Naive B cell (primary cell): ENCODE measurements at regions not wholly inside any gene's neighbourhood (a gene's known extent, or its start where the extent isn't known, plus 50 kb on each side); places are given as distances from the start of the nearest gene placed in this dataset.

Source experiments
- ATAC-seq, 2 donors: fragments of 150-1000 bp; cut with Tn5 transposase; 2 replicates each; pipeline ENCODE4 v1.10.0; 2021; ENCODE audit warnings: low read depth in 2 of 2, mild to moderate bottlenecking in 2 of 2, moderate library complexity in 2 of 2
- DNase-seq: peaks from one replicate; pipeline ENCODE4 v3.0.0; 2022
- H3K27ac Mint-ChIP-seq, 6 donors: one replicate each; pipeline ENCODE4 v1.8.0; 2020 to 2022; ENCODE audit warnings: mild to moderate bottlenecking in 6 of 6, mixed read lengths in 6 of 6, moderate library complexity in 5 of 6, inconsistent platforms in 2 of 6
- H3K27me3 Mint-ChIP-seq, 3 donors: one replicate each; pipeline ENCODE4 v1.8.0; 2021 to 2022; ENCODE audit warnings: mixed read lengths in 3 of 3, mild to moderate bottlenecking in 1 of 3
- H3K36me3 Mint-ChIP-seq, 2 donors: one replicate each; pipeline ENCODE4 v1.8.0; 2020 to 2022; ENCODE audit warnings: mixed read lengths in 2 of 2, inconsistent platforms in 1 of 2, mild to moderate bottlenecking in 1 of 2
- H3K4me1 Mint-ChIP-seq, 3 donors: one replicate each; pipeline ENCODE4 v1.8.0; 2020 to 2022; ENCODE audit warnings: mixed read lengths in 3 of 3, inconsistent platforms in 1 of 3, mild to moderate bottlenecking in 1 of 3, moderate library complexity in 1 of 3
- H3K4me3 Mint-ChIP-seq, 8 donors: one replicate each; pipeline ENCODE4 v1.8.0; 2020 to 2022; ENCODE audit warnings: mild to moderate bottlenecking in 8 of 8, mixed read lengths in 8 of 8, moderate library complexity in 8 of 8, inconsistent platforms in 2 of 8
- H3K9me3 Mint-ChIP-seq, 7 donors: one replicate each; pipeline ENCODE4 v1.8.0; 2020 to 2022; ENCODE audit warnings: mixed read lengths in 7 of 7, mild to moderate bottlenecking in 5 of 7, inconsistent platforms in 2 of 7, moderate library complexity in 1 of 7

- Mint-ChIP-seq H3K9me3 (peaks cover 0 to 16% (median 1%) of the 10 kb centered on the region in 7 donors), H3K4me1 (no peaks in the 10 kb centered on the region), H3K27me3 (no peaks in the 10 kb centered on the region), H3K36me3 (no peaks in the 10 kb centered on the region), H3K4me3 (peak overlapping the region in 1 of 8 donors; percentile 7), H3K27ac (peak overlapping the region in 1 of 6 donors; percentile 45)
- ATAC-seq = no peak
- DNase-seq = no peak
These were observed 213.2 kb upstream of the RGMA start for GRCh38 chr15:93302080-93302765.

GRCh38 chr15:93300796-93301195 lies 211.8 kb upstream of the RGMA start:
- Mint-ChIP-seq H3K9me3 (peaks cover 0 to 16% (median 1%) of the 10 kb centered on the region in 7 donors), H3K27ac (no peak overlapping the region), H3K27me3 (no peaks in the 10 kb centered on the region), H3K4me1 (no peaks in the 10 kb centered on the region), H3K36me3 (no peaks in the 10 kb centered on the region), H3K4me3 (no peak overlapping the region)
- ATAC-seq (no peak), DNase-seq (no peak)

- DNase-seq (no peak), ATAC-seq (no peak)
- Mint-ChIP-seq H3K36me3 (no peaks in the 10 kb centered on the region), H3K9me3 (peaks cover 0 to 16% (median 1%) of the 10 kb centered on the region in 7 donors), H3K27me3 (no peaks in the 10 kb centered on the region), H3K27ac (no peak overlapping the region), H3K4me1 (no peaks in the 10 kb centered on the region), H3K4me3 (no peak overlapping the region)
These were observed 210.7 kb upstream of the RGMA start for GRCh38 chr15:93299675-93300074.

GRCh38 chr15:93298901-93299300 lies 209.9 kb upstream of the RGMA start:
- DNase-seq = no peak
- Mint-ChIP-seq H3K9me3 (peaks cover 0 to 11% (median 0%) of the 10 kb centered on the region in 7 donors), H3K36me3 (no peaks in the 10 kb centered on the region), H3K27me3 (no peaks in the 10 kb centered on the region), H3K4me1 (no peaks in the 10 kb centered on the region), H3K4me3 (no peak overlapping the region), H3K27ac (no peak overlapping the region)
- no peak for ATAC-seq

- no peak overlapping the region for H3K4me3 Mint-ChIP-seq
- no peaks in the 10 kb centered on the region for H3K4me1 Mint-ChIP-seq
- no peaks in the 10 kb centered on the region for H3K27me3 Mint-ChIP-seq
- DNase-seq = no peak
- H3K36me3 Mint-ChIP-seq = no peaks in the 10 kb centered on the region
- ATAC-seq = no peak
- peaks cover 0 to 11% (median 0%) of the 10 kb centered on the region in 7 donors for H3K9me3 Mint-ChIP-seq
- no peak overlapping the region for H3K27ac Mint-ChIP-seq
These were observed 207.9 kb upstream of the RGMA start for GRCh38 chr15:93296759-93297500.

GRCh38 chr15:93294896-93295295 lies 205.9 kb upstream of the RGMA start:
- Mint-ChIP-seq H3K4me1 (no peaks in the 10 kb centered on the region), H3K9me3 (peaks cover 0 to 6% (median 0%) of the 10 kb centered on the region in 7 donors), H3K36me3 (no peaks in the 10 kb centered on the region), H3K27me3 (no peaks in the 10 kb centered on the region), H3K4me3 (no peak overlapping the region), H3K27ac (no peak overlapping the region)
- ATAC-seq (no peak), DNase-seq (no peak)

- H3K27ac Mint-ChIP-seq = no peak overlapping the region
- no peaks in the 10 kb centered on the region for H3K36me3 Mint-ChIP-seq
- no peaks in the 10 kb centered on the region for H3K4me1 Mint-ChIP-seq
- no peaks in the 10 kb centered on the region for H3K27me3 Mint-ChIP-seq
- H3K4me3 Mint-ChIP-seq = no peak overlapping the region
- no peak for ATAC-seq
- H3K9me3 Mint-ChIP-seq = peaks cover 0 to 6% (median 0%) of the 10 kb centered on the region in 7 donors
- DNase-seq = no peak
These were observed 205.1 kb upstream of the RGMA start for GRCh38 chr15:93294066-93294465.

GRCh38 chr15:93291380-93291779 lies 202.4 kb upstream of the RGMA start:
- Mint-ChIP-seq H3K36me3 (no peaks in the 10 kb centered on the region), H3K4me3 (no peak overlapping the region), H3K27ac (no peak overlapping the region), H3K4me1 (no peaks in the 10 kb centered on the region), H3K27me3 (no peaks in the 10 kb centered on the region), H3K9me3 (no peaks in the 10 kb centered on the region)
- ATAC-seq = no peak
- no peak for DNase-seq

GRCh38 chr15:93290618-93290946 lies 201.6 kb upstream of the RGMA start:
- Mint-ChIP-seq H3K4me3 (no peak overlapping the region), H3K9me3 (no peaks in the 10 kb centered on the region), H3K4me1 (no peaks in the 10 kb centered on the region), H3K36me3 (no peaks in the 10 kb centered on the region), H3K27ac (no peak overlapping the region), H3K27me3 (no peaks in the 10 kb centered on the region)
- ATAC-seq = no peak
- no peak for DNase-seq

- Mint-ChIP-seq H3K4me1 (no peaks in the 10 kb centered on the region), H3K27ac (peak overlapping the region in 1 of 6 donors; percentile 56), H3K4me3 (no peak overlapping the region), H3K27me3 (no peaks in the 10 kb centered on the region), H3K36me3 (no peaks in the 10 kb centered on the region), H3K9me3 (no peaks in the 10 kb centered on the region)
- no peak for ATAC-seq
- DNase-seq = no peak
These were observed 201.1 kb upstream of the RGMA start for GRCh38 chr15:93289941-93290617.

- no peaks in the 10 kb centered on the region for H3K4me1 Mint-ChIP-seq
- no peaks in the 10 kb centered on the region for H3K9me3 Mint-ChIP-seq
- H3K36me3 Mint-ChIP-seq = no peaks in the 10 kb centered on the region
- H3K27me3 Mint-ChIP-seq = peaks cover 0 to 3% (median 0%) of the 10 kb centered on the region in 3 donors
- DNase-seq (no peak), ATAC-seq (no peak)
- no peak overlapping the region for H3K4me3 Mint-ChIP-seq
- no peak overlapping the region for H3K27ac Mint-ChIP-seq
These were observed 199.8 kb upstream of the RGMA start for GRCh38 chr15:93288728-93289294.

- H3K27ac Mint-ChIP-seq = no peak overlapping the region
- DNase-seq (no peak), ATAC-seq (no peak)
- no peaks in the 10 kb centered on the region for H3K4me1 Mint-ChIP-seq
- peaks cover 0 to 3% (median 0%) of the 10 kb centered on the region in 3 donors for H3K27me3 Mint-ChIP-seq
- no peaks in the 10 kb centered on the region for H3K36me3 Mint-ChIP-seq
- no peaks in the 10 kb centered on the region for H3K9me3 Mint-ChIP-seq
- H3K4me3 Mint-ChIP-seq = no peak overlapping the region
These were observed 197.4 kb upstream of the RGMA start for GRCh38 chr15:93286446-93286845.

GRCh38 chr15:93283854-93284253 lies 194.8 kb upstream of the RGMA start:
- Mint-ChIP-seq H3K4me1 (no peaks in the 10 kb centered on the region), H3K4me3 (no peak overlapping the region), H3K9me3 (no peaks in the 10 kb centered on the region), H3K36me3 (no peaks in the 10 kb centered on the region), H3K27me3 (peaks cover 0 to 9% (median 6%) of the 10 kb centered on the region in 3 donors), H3K27ac (no peak overlapping the region)
- no peak for DNase-seq
- no peak for ATAC-seq

- Mint-ChIP-seq H3K4me1 (peaks cover 0 to 7% (median 0%) of the 10 kb centered on the region in 3 donors), H3K27ac (no peak overlapping the region), H3K36me3 (no peaks in the 10 kb centered on the region), H3K27me3 (peaks cover 0 to 9% (median 6%) of the 10 kb centered on the region in 3 donors), H3K4me3 (no peak overlapping the region), H3K9me3 (no peaks in the 10 kb centered on the region)
- no peak for ATAC-seq
- no peak for DNase-seq
These were observed 193.8 kb upstream of the RGMA start for GRCh38 chr15:93282808-93283207.
